ENCODE measurements at regions not wholly inside any gene's neighbourhood (a gene's known extent, or its start where the extent isn't known, plus 50 kb on each side); places are given as distances from the start of the nearest gene placed in this dataset.

- intact Hi-C loops (cut with DNase I; ENCODE audit: low total_unique reads) = no loop called here
- Histone ChIP-seq H3K36me3 (no peaks in the 10 kb centered on the region), H3K4me3 (no peak overlapping the region), H3K27me3 (peaks cover 0 to 19% (median 0%) of the 10 kb centered on the region in 3 donors), H3K4me1 (peaks cover 0 to 16% (median 4%) of the 10 kb centered on the region in 4 donors), H3K27ac (no peak overlapping the region), H3K9me3 (no peaks in the 10 kb centered on the region)
- peak; percentile 21 to 62 for DNase-seq
- WGBS, 5 donors = 12 to 28% (median 21%) methylated on average over 16 to 17 of the region's 17 CpGs
- TF ChIP-seq CTCF (IDR thresholded peaks at IDR 0.05) (no peak), EP300 (IDR thresholded peaks at IDR 0.05) (no peak), POLR2A (IDR thresholded peaks at IDR 0.05) (no peak), POLR2AphosphoS5 (IDR thresholded peaks at IDR 0.05) (no peak)
Observed at GRCh38 chr22:48369789-48370507, 1457.7 kb downstream of the BRD1 start.

- intact Hi-C loops (cut with DNase I; ENCODE audit: low total_unique reads) = no loop called here
- DNase-seq = no peak
- H3K9me3 ChIP-seq = no peaks in the 10 kb centered on the region
- H3K27me3 ChIP-seq = peaks cover 0 to 16% (median 0%) of the 10 kb centered on the region in 3 donors
- no peak overlapping the region for H3K27ac ChIP-seq
- peaks cover 0 to 16% (median 4%) of the 10 kb centered on the region in 4 donors for H3K4me1 ChIP-seq
- TF ChIP-seq POLR2AphosphoS5 (IDR thresholded peaks at IDR 0.05) (no peak), POLR2A (IDR thresholded peaks at IDR 0.05) (no peak), EP300 (IDR thresholded peaks at IDR 0.05) (no peak), CTCF (IDR thresholded peaks at IDR 0.05) (no peak)
- no peak overlapping the region for H3K4me3 ChIP-seq
- H3K36me3 ChIP-seq = no peaks in the 10 kb centered on the region
- 77 to 84% (median 78%) methylated on average over 11 of the region's 11 CpGs for WGBS, 5 donors
Observed at GRCh38 chr22:48368975-48369525, 1458.6 kb downstream of the BRD1 start.

- Histone ChIP-seq H3K4me3 (no peak overlapping the region), H3K4me1 (peaks cover 0 to 16% (median 4%) of the 10 kb centered on the region in 4 donors), H3K36me3 (no peaks in the 10 kb centered on the region), H3K9me3 (no peaks in the 10 kb centered on the region), H3K27ac (no peak overlapping the region), H3K27me3 (peaks cover 0 to 12% (median 0%) of the 10 kb centered on the region in 3 donors)
- WGBS, 5 donors = 86 to 97% (median 91%) methylated on average over 12 of the region's 12 CpGs
- TF ChIP-seq EP300 (IDR thresholded peaks at IDR 0.05) (no peak), POLR2A (IDR thresholded peaks at IDR 0.05) (no peak), CTCF (IDR thresholded peaks at IDR 0.05) (no peak), POLR2AphosphoS5 (IDR thresholded peaks at IDR 0.05) (no peak)
- no peak for DNase-seq
- intact Hi-C loops (cut with DNase I; ENCODE audit: low total_unique reads) = no loop called here
Observed at GRCh38 chr22:48367731-48368130, 1459.9 kb downstream of the BRD1 start.

- Histone ChIP-seq H3K4me1 (peaks cover 0 to 16% (median 4%) of the 10 kb centered on the region in 4 donors), H3K4me3 (no peak overlapping the region), H3K9me3 (no peaks in the 10 kb centered on the region), H3K36me3 (no peaks in the 10 kb centered on the region), H3K27me3 (peaks cover 0 to 19% (median 0%) of the 10 kb centered on the region in 3 donors), H3K27ac (no peak overlapping the region)
- DNase-seq = peak in 1 of 2 donors; percentile 17
- intact Hi-C loops (cut with DNase I; ENCODE audit: low total_unique reads) = no loop called here
- TF ChIP-seq EP300 (IDR thresholded peaks at IDR 0.05) (no peak), CTCF (IDR thresholded peaks at IDR 0.05) (no peak), POLR2AphosphoS5 (IDR thresholded peaks at IDR 0.05) (no peak), POLR2A (IDR thresholded peaks at IDR 0.05) (no peak)
- WGBS, 5 donors = 76 to 83% (median 79%) methylated on average over 8 to 9 of the region's 9 CpGs
Observed at GRCh38 chr22:48366591-48366990, 1461.1 kb downstream of the BRD1 start.
